ENCODE measurements at regions not wholly inside any gene's neighbourhood (a gene's known extent, or its start where the extent isn't known, plus 50 kb on each side); places are given as distances from the start of the nearest gene placed in this dataset.

DNA sequence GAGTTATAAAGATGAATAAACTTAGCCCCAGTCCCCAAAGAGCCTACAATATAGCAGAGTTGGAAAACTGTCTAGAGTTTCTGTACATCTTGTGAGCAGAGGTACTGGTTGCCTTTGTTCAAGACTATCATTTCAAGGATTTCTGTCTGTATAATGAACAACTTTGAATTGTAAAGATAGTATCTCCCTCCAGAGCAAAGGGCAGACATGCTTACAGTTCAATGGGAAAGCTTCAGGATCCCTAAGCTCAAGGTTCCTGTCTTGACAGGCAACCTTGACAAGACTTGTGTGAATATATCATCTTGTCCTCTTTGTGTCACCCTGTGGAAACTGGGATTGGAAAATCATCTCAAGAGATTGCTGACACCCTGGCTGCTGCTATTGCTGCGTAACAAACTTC is 242.8 kb upstream of the VLDLR start:
- no peak for TF ChIP-seq POLR2A (IDR thresholded peaks at IDR 0.05; ENCODE audit: low read depth, low read length)
- no peak for TF ChIP-seq TAF1 (IDR thresholded peaks at IDR 0.05; ENCODE audit: borderline replicate concordance, low read depth, low read length)
- no peak for TF ChIP-seq POLR2AphosphoS5 (IDR thresholded peaks at IDR 0.05; ENCODE audit: low read depth, low read length)
